ENCODE measurements at regions not wholly inside any gene's neighbourhood (a gene's known extent, or its start where the extent isn't known, plus 50 kb on each side); places are given as distances from the start of the nearest gene placed in this dataset.
A peak's percentile ranks its signal among the peaks of the same experiment; 100 is the strongest.

DNA sequence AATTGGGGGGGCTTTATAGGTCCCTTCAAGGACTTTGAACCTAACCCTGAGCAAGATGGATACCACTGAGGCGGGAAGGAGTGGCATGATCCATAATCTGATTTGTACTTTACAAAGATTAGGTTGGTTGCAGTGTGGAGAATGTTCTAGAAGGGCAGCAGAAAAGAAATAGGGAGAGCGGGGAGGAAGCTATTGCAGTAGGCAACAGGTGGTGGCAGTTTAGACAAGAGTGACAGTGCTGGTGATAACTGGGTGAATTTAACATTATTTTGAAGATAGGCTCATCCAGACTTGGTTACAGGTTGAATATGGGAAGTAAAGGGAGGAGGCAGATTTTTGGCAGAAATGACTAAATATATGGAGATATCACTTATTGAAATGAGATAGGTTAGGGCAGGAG is 179.9 kb upstream of the CADM1 start:
- Mint-ChIP-seq H3K4me1 (ENCODE audit: low read depth, unreplicated experiment) (peaks cover 6% of the 10 kb centered on the region), H3K9me3 (ENCODE audit: unreplicated experiment) (peaks cover 7% of the 10 kb centered on the region), H3K27me3 (ENCODE audit: unreplicated experiment) (peaks cover 6% of the 10 kb centered on the region), H3K4me3 (ENCODE audit: unreplicated experiment) (no peak overlapping the region), H3K36me3 (ENCODE audit: unreplicated experiment) (peaks cover 5% of the 10 kb centered on the region), H3K27ac (ENCODE audit: unreplicated experiment) (peak overlapping the region; percentile 5)
- DNase-seq, result no peak
- TF ChIP-seq CTCF (IDR thresholded peaks at IDR 0.05; ENCODE audit: partially characterized antibody, unreplicated experiment), result no peak

DNA sequence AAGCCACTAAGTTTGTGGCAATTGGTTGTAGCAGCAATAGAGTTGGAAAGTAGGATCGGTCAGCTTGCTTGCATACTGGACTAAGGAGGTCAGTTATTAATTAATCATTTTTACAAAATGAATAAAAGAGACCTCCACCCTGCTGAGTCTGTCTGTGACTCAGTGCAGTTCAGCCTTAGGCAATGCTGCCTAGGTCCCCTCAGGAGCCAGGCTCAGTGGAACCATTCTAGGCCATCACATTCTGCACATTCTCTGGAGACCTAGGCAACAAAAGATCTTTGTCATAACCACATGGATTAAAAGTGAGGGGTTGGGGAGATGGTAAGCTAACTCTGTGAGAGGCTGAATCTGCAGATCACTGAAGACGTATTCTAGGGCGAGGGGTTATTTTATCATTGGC is 178.7 kb upstream of the CADM1 start:
- TF ChIP-seq CTCF (IDR thresholded peaks at IDR 0.05; ENCODE audit: partially characterized antibody, unreplicated experiment), result no peak
- Mint-ChIP-seq H3K27ac (ENCODE audit: unreplicated experiment) (no peak overlapping the region), H3K4me3 (ENCODE audit: unreplicated experiment) (no peak overlapping the region), H3K9me3 (ENCODE audit: unreplicated experiment) (peaks cover 7% of the 10 kb centered on the region), H3K36me3 (ENCODE audit: unreplicated experiment) (peaks cover 5% of the 10 kb centered on the region), H3K4me1 (ENCODE audit: low read depth, unreplicated experiment) (peaks cover 9% of the 10 kb centered on the region), H3K27me3 (ENCODE audit: unreplicated experiment) (peaks cover 6% of the 10 kb centered on the region)
- no peak for DNase-seq

- peaks cover 10% of the 10 kb centered on the region for H3K4me1 Mint-ChIP-seq (ENCODE audit: low read depth, unreplicated experiment)
Observed at GRCh38 chr11:115682101-115682500, 177.9 kb upstream of the CADM1 start.

GRCh38 chr11:115679945-115680344 is 175.7 kb upstream of the CADM1 start:
- H3K9me3 Mint-ChIP-seq (ENCODE audit: unreplicated experiment), result peaks cover 4% of the 10 kb centered on the region
- no peak for TF ChIP-seq CTCF (IDR thresholded peaks at IDR 0.05; ENCODE audit: partially characterized antibody, unreplicated experiment)
- H3K27me3 Mint-ChIP-seq (ENCODE audit: unreplicated experiment), result peaks cover 2% of the 10 kb centered on the region
- no peak for DNase-seq
- no peaks in the 10 kb centered on the region for H3K36me3 Mint-ChIP-seq (ENCODE audit: unreplicated experiment)
- no peak overlapping the region for H3K27ac Mint-ChIP-seq (ENCODE audit: unreplicated experiment)
- H3K4me3 Mint-ChIP-seq (ENCODE audit: unreplicated experiment), result no peak overlapping the region
- H3K4me1 Mint-ChIP-seq (ENCODE audit: low read depth, unreplicated experiment), result peaks cover 18% of the 10 kb centered on the region

More at GRCh38 chr11:115682101-115682500, 177.9 kb upstream of the CADM1 start:
- peaks cover 6% of the 10 kb centered on the region for H3K27me3 Mint-ChIP-seq (ENCODE audit: unreplicated experiment)
- H3K36me3 Mint-ChIP-seq (ENCODE audit: unreplicated experiment), result peaks cover 5% of the 10 kb centered on the region
- H3K27ac Mint-ChIP-seq (ENCODE audit: unreplicated experiment), result no peak overlapping the region
- no peak for TF ChIP-seq CTCF (IDR thresholded peaks at IDR 0.05; ENCODE audit: partially characterized antibody, unreplicated experiment)
- no peak overlapping the region for H3K4me3 Mint-ChIP-seq (ENCODE audit: unreplicated experiment)
- DNase-seq, result no peak
- H3K9me3 Mint-ChIP-seq (ENCODE audit: unreplicated experiment), result peaks cover 9% of the 10 kb centered on the region

- H3K4me3 Mint-ChIP-seq (ENCODE audit: unreplicated experiment), result no peak overlapping the region
- no peak for DNase-seq
- H3K27ac Mint-ChIP-seq (ENCODE audit: unreplicated experiment), result no peak overlapping the region
- peaks cover 4% of the 10 kb centered on the region for H3K9me3 Mint-ChIP-seq (ENCODE audit: unreplicated experiment)
- no peak for TF ChIP-seq CTCF (IDR thresholded peaks at IDR 0.05; ENCODE audit: partially characterized antibody, unreplicated experiment)
- H3K27me3 Mint-ChIP-seq (ENCODE audit: unreplicated experiment), result peaks cover 2% of the 10 kb centered on the region
- no peaks in the 10 kb centered on the region for H3K36me3 Mint-ChIP-seq (ENCODE audit: unreplicated experiment)
- H3K4me1 Mint-ChIP-seq (ENCODE audit: low read depth, unreplicated experiment), result peaks cover 27% of the 10 kb centered on the region
Observed at GRCh38 chr11:115678942-115679341, 174.7 kb upstream of the CADM1 start.
